Neutrophil (primary cell): ENCODE measurements at regions not wholly inside any gene's neighbourhood (a gene's known extent, or its start where the extent isn't known, plus 50 kb on each side); places are given as distances from the start of the nearest gene placed in this dataset.

ENCODE experiments used
- H3K27ac ChIP-seq: fragments of 200-600 bp; sonication (generic); 2 replicates; pipeline ENCODE4 v1.5.1; 2016; ENCODE audit warnings: mild to moderate bottlenecking, moderate library complexity
- H3K27me3 ChIP-seq: fragments of 200-600 bp; sonication (generic); 2 replicates; pipeline ENCODE4 v1.6.0; 2016; ENCODE audit warnings: mild to moderate bottlenecking
- H3K36me3 ChIP-seq: fragments of 200-600 bp; sonication (generic); 2 replicates; pipeline ENCODE4 v1.5.1; 2017
- H3K4me1 ChIP-seq, 2 experiments: fragments of 200-600 bp in 1 of 2; sonication (generic) in 1 of 2; 1 replicate in 1 of 2; 2 replicates in 1 of 2; pipeline versions ENCODE4 v1.5.1 to v1.6.1; 2013 to 2016; ENCODE audit warnings: low read depth in 1 of 2, low read length in 1 of 2, mild to moderate bottlenecking in 1 of 2, moderate library complexity in 1 of 2; ENCODE audit not compliant: control insufficient read depth in 1 of 2, insufficient read depth in 1 of 2
- H3K4me3 ChIP-seq, 2 experiments: fragments of 200-600 bp in 1 of 2; sonication (generic) in 1 of 2; 1 replicate in 1 of 2; 2 replicates in 1 of 2; pipeline ENCODE4 v1.5.1; 2013 to 2016; ENCODE audit warnings: low read depth in 1 of 2, low read length in 1 of 2, mild to moderate bottlenecking in 1 of 2, moderate library complexity in 1 of 2
- H3K9me3 ChIP-seq: fragments of 200-600 bp; sonication (generic); 2 replicates; pipeline ENCODE4 v1.5.1; 2016
- CTCF ChIP-seq: fragments of 200-600 bp; sonication (generic); IDR thresholded peaks from 2 replicates; pipeline ENCODE4 v1.5.1; 2016; ENCODE audit warnings: antibody characterized with exemption

- no peaks in the 10 kb centered on the region for H3K4me1 ChIP-seq
- H3K36me3 ChIP-seq: no peaks in the 10 kb centered on the region
- no peak overlapping the region for H3K4me3 ChIP-seq
- H3K27ac ChIP-seq: no peak overlapping the region
- H3K27me3 ChIP-seq: peaks cover 11% of the 10 kb centered on the region
- no peak for TF ChIP-seq CTCF
- H3K9me3 ChIP-seq: no peaks in the 10 kb centered on the region
Measured at GRCh38 chr11:116066777-116067176, 562.6 kb upstream of the CADM1 start.

GRCh38 chr11:116065986-116066385, 561.8 kb upstream of the CADM1 start:
- H3K4me1 ChIP-seq: no peaks in the 10 kb centered on the region
- no peak overlapping the region for H3K27ac ChIP-seq
- no peaks in the 10 kb centered on the region for H3K9me3 ChIP-seq
- no peak for TF ChIP-seq CTCF
- peaks cover 8% of the 10 kb centered on the region for H3K27me3 ChIP-seq
- H3K36me3 ChIP-seq: no peaks in the 10 kb centered on the region
- H3K4me3 ChIP-seq: no peak overlapping the region

- Histone ChIP-seq H3K27ac (no peak overlapping the region), H3K4me3 (no peak overlapping the region), H3K9me3 (no peaks in the 10 kb centered on the region)
Measured at GRCh38 chr11:116065191-116065895, 561.1 kb upstream of the CADM1 start.

GRCh38 chr11:116062490-116063171, 558.4 kb upstream of the CADM1 start:
- H3K4me3 ChIP-seq: no peak overlapping the region
- H3K36me3 ChIP-seq: no peaks in the 10 kb centered on the region
- no peak overlapping the region for H3K27ac ChIP-seq
- H3K27me3 ChIP-seq: no peaks in the 10 kb centered on the region
- H3K4me1 ChIP-seq: no peaks in the 10 kb centered on the region
- no peak for TF ChIP-seq CTCF
- H3K9me3 ChIP-seq: no peaks in the 10 kb centered on the region

More at GRCh38 chr11:116065191-116065895, 561.1 kb upstream of the CADM1 start:
- no peaks in the 10 kb centered on the region for H3K36me3 ChIP-seq
- H3K27me3 ChIP-seq: peaks cover 2% of the 10 kb centered on the region
- TF ChIP-seq CTCF: no peak
- H3K4me1 ChIP-seq: no peaks in the 10 kb centered on the region

- Histone ChIP-seq H3K4me3 (no peak overlapping the region), H3K36me3 (no peaks in the 10 kb centered on the region), H3K9me3 (no peaks in the 10 kb centered on the region), H3K27ac (no peak overlapping the region), H3K4me1 (no peaks in the 10 kb centered on the region), H3K27me3 (no peaks in the 10 kb centered on the region)
- TF ChIP-seq CTCF: no peak
Measured at GRCh38 chr11:116062129-116062489, 557.9 kb upstream of the CADM1 start.
